ENCODE measurements at regions not wholly inside any gene's neighbourhood (a gene's known extent, or its start where the extent isn't known, plus 50 kb on each side); places are given as distances from the start of the nearest gene placed in this dataset.
A peak's percentile ranks its signal among the peaks of the same experiment; 100 is the strongest.
"Not testable (repeated sequence)": the region's sequence is repeated elsewhere in the genome, so short reads cannot be mapped to it uniquely, and the experiment has no call there.

GRCh38 chr21:35172231-35172630 is 123.1 kb upstream of the RUNX1 start:
- no peak for TF ChIP-seq POLR2AphosphoS5 (IDR thresholded peaks at IDR 0.05; ENCODE audit: low read depth, low read length)
- no peak for TF ChIP-seq POLR2A (IDR thresholded peaks at IDR 0.05; ENCODE audit: low read depth, low read length)
- DNase-seq (ENCODE audit: insufficient read length), result no peak
- no peak for FAIRE-seq

DNA sequence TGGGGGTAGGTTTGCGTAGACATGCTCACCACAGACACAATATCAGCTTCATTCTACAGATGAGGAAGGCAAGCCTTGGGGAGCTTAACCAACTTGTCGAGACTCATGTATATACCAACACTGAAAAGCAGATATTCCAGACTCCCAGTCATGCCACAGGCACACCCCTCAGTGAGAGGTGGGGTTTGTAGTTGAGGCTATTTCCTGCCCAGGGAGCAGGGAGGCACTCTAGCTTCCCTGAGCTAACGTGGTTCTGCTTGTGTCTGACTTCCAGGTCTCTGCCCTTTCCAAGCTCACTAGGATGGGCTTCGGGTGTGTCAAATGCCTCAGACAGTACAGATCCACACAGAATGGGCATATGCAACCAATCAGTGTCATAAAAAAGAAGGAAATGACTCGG is 122.3 kb upstream of the RUNX1 start:
- FAIRE-seq, result no peak
- DNase-seq (ENCODE audit: insufficient read length), result no peak
- TF ChIP-seq POLR2A (IDR thresholded peaks at IDR 0.05; ENCODE audit: low read depth, low read length) (no peak), TAF1 (IDR thresholded peaks at IDR 0.05; ENCODE audit: borderline replicate concordance, low read depth, low read length) (no peak), POLR2AphosphoS5 (IDR thresholded peaks at IDR 0.05; ENCODE audit: low read depth, low read length) (no peak)

DNA sequence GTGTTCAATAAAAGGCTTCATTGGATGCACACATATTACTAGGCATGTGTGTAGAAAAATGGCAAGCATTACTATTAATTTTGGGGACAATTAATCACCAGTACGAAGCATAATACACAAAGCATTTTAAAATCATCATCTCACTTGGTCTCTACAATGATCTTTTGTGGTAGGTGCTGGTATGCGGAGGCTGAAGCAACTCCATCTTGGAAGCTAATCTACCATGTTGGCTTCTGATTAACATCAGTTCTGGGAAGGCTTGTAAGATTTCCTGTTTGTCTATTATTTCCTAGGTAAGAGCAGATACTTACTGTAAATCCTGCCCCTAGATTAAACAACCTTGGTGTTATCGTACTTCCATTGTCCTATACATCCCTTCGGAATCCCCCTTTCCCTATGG is 121.7 kb upstream of the RUNX1 start:
- TF ChIP-seq TAF1 (IDR thresholded peaks at IDR 0.05; ENCODE audit: borderline replicate concordance, low read depth, low read length), result no peak
- no peak for TF ChIP-seq POLR2A (IDR thresholded peaks at IDR 0.05; ENCODE audit: low read depth, low read length)
- no peak for TF ChIP-seq POLR2AphosphoS5 (IDR thresholded peaks at IDR 0.05; ENCODE audit: low read depth, low read length)
- FAIRE-seq (no peak), DNase-seq (ENCODE audit: insufficient read length) (no peak)

GRCh38 chr21:35170244-35170643 is 121.1 kb upstream of the RUNX1 start:
- FAIRE-seq (peak; percentile 5), DNase-seq (ENCODE audit: insufficient read length) (no peak)
- no peak for TF ChIP-seq TAF1 (IDR thresholded peaks at IDR 0.05; ENCODE audit: borderline replicate concordance, low read depth, low read length)
- no peak for TF ChIP-seq POLR2AphosphoS5 (IDR thresholded peaks at IDR 0.05; ENCODE audit: low read depth, low read length)
- TF ChIP-seq POLR2A (IDR thresholded peaks at IDR 0.05; ENCODE audit: low read depth, low read length), result no peak

DNA sequence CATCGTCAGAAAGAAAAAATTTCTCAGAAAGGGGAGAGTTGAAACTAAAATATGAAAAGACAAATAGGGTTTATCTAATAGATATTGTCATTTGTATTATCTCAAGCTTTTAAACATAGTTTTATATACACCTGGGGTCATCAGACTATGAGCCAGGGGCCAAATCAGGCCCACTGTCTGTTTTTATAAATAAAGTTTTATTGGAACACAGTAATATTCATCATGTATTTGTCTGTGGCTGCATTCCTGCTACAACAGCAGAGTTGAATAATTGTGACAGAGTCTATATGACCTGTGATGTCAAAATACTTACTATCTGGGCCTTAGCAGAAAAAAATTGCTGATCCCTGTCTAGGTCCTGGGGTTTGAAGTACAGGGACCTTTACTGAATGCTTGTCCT is 120.5 kb upstream of the RUNX1 start:
- DNase-seq (ENCODE audit: insufficient read length) (no peak), FAIRE-seq (no peak)
- TF ChIP-seq POLR2A (IDR thresholded peaks at IDR 0.05; ENCODE audit: low read depth, low read length), result no peak
- no peak for TF ChIP-seq TAF1 (IDR thresholded peaks at IDR 0.05; ENCODE audit: borderline replicate concordance, low read depth, low read length)
- no peak for TF ChIP-seq POLR2AphosphoS5 (IDR thresholded peaks at IDR 0.05; ENCODE audit: low read depth, low read length)

DNA sequence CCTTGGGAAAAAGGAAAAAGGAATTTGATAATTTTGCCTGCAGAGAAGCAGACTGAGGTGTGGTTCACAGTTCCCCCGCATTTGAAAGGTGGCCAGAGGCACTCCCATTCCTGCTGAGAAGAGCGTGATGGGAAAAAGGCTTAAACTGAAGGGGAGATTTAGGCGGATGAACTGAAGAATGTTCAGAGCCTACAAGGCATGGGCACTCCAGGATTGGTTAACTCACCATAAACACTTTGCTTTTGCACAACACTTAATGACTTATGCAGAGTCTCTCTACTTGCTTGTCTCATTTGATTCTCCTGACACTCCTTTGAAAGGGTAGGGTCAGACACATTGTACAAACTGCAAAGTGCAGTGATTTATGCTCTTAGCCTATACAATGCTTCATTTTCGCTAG is 119.6 kb upstream of the RUNX1 start:
- DNase-seq (ENCODE audit: insufficient read length) (no peak), FAIRE-seq (no peak)
- no peak for TF ChIP-seq TAF1 (IDR thresholded peaks at IDR 0.05; ENCODE audit: borderline replicate concordance, low read depth, low read length)
- no peak for TF ChIP-seq POLR2A (IDR thresholded peaks at IDR 0.05; ENCODE audit: low read depth, low read length)
- TF ChIP-seq POLR2AphosphoS5 (IDR thresholded peaks at IDR 0.05; ENCODE audit: low read depth, low read length), result no peak

GRCh38 chr21:35164971-35165483 is 115.9 kb upstream of the RUNX1 start:
- TF ChIP-seq POLR2A (IDR thresholded peaks at IDR 0.05; ENCODE audit: low read depth, low read length) (no peak), TAF1 (IDR thresholded peaks at IDR 0.05; ENCODE audit: borderline replicate concordance, low read depth, low read length) (no peak), POLR2AphosphoS5 (IDR thresholded peaks at IDR 0.05; ENCODE audit: low read depth, low read length) (no peak)
- FAIRE-seq, result no peak

GRCh38 chr21:35164380-35164779 is 115.3 kb upstream of the RUNX1 start:
- no peak for DNase-seq (ENCODE audit: insufficient read length)
- no peak for TF ChIP-seq POLR2AphosphoS5 (IDR thresholded peaks at IDR 0.05; ENCODE audit: low read depth, low read length)
- FAIRE-seq, result no peak

More at GRCh38 chr21:35164971-35165483, 115.9 kb upstream of the RUNX1 start:
- DNase-seq (ENCODE audit: insufficient read length), result no peak

- DNase-seq (ENCODE audit: insufficient read length) (no peak), FAIRE-seq (no peak)
- TF ChIP-seq POLR2AphosphoS5 (IDR thresholded peaks at IDR 0.05; ENCODE audit: low read depth, low read length) (no peak), POLR2A (IDR thresholded peaks at IDR 0.05; ENCODE audit: low read depth, low read length) (no peak), TAF1 (IDR thresholded peaks at IDR 0.05; ENCODE audit: borderline replicate concordance, low read depth, low read length) (no peak)
Observed at GRCh38 chr21:35163411-35163810, 114.3 kb upstream of the RUNX1 start.

DNA sequence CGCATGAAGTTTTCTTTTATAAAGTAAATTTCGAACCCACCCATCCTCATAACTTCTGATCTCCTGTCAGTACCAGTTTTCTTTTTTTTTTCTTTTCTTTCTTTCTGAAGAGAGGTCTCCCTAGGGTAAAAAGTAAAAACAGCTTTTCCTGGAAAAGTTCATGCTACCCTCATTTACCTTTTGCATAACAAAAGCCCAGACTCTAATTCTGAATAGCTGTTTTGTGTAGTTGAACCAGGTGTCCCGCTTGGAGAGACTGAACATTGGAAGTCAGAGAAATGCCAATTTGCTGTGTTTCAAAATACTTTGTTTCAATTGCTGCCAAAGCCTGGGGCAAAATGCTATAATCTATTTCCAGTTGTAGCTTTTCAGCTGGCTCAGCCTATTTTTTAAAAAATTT is 113.7 kb upstream of the RUNX1 start:
- DNase-seq (ENCODE audit: insufficient read length), result no peak
- FAIRE-seq, result no peak

DNA sequence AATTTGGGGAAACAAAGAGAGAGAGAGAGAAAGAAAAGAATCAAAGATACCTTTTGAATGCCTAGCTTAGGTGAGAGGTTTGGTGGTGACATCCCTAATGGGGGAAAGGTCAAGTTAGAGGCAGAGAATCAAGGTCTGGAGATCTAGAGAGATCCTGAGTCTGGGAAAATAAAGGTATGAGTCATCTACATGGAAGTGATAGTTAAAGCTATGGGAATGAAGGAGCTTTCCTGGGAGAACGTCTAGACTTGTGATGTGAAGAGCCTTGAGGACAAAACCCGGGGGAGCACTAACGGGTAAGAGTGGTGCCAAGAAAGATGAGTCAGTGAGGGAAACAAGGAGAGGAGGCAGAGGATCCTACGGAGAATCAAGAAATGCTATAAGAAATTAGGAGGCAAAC is 110.8 kb upstream of the RUNX1 start:
- FAIRE-seq (no peak), DNase-seq (ENCODE audit: insufficient read length) (no peak)
- TF ChIP-seq POLR2AphosphoS5 (IDR thresholded peaks at IDR 0.05; ENCODE audit: low read depth, low read length) (no peak), TAF1 (IDR thresholded peaks at IDR 0.05; ENCODE audit: borderline replicate concordance, low read depth, low read length) (no peak), POLR2A (IDR thresholded peaks at IDR 0.05; ENCODE audit: low read depth, low read length) (no peak)

More for the DNA sequence above, 113.7 kb upstream of the RUNX1 start:
- TF ChIP-seq TAF1 (IDR thresholded peaks at IDR 0.05; ENCODE audit: borderline replicate concordance, low read depth, low read length), result no peak
- TF ChIP-seq POLR2AphosphoS5 (IDR thresholded peaks at IDR 0.05; ENCODE audit: low read depth, low read length), result no peak

- not testable (repeated sequence) for DNase-seq (ENCODE audit: insufficient read length); FAIRE-seq
Observed at GRCh38 chr21:35157374-35157773, 108.3 kb upstream of the RUNX1 start.

Data from GM12892 (cell line).